HUES48 (cell line): ENCODE measurements at regions not wholly inside any gene's neighbourhood (a gene's known extent, or its start where the extent isn't known, plus 50 kb on each side); places are given as distances from the start of the nearest gene placed in this dataset.
"Not testable (repeated sequence)": the region's sequence is repeated elsewhere in the genome, so short reads cannot be mapped to it uniquely, and the experiment has no call there.

Experiments used
- H3K27ac ChIP-seq: one replicate; pipeline ENCODE4 v1.7.0; 2013; ENCODE audit warnings: low read depth, low read length, inconsistent platforms
- H3K27me3 ChIP-seq: 2 replicates; pipeline ENCODE4 v1.6.1; 2013; ENCODE audit warnings: mild to moderate bottlenecking, low read length; ENCODE audit not compliant: control insufficient read depth, insufficient read depth
- H3K36me3 ChIP-seq: 2 replicates; pipeline ENCODE4 v1.6.1; 2013; ENCODE audit warnings: low read length; ENCODE audit not compliant: control insufficient read depth, insufficient read depth
- H3K4me1 ChIP-seq: 2 replicates; pipeline ENCODE4 v1.6.1; 2013; ENCODE audit warnings: mild to moderate bottlenecking, low read length; ENCODE audit not compliant: control insufficient read depth, insufficient read depth
- H3K4me3 ChIP-seq: 2 replicates; pipeline ENCODE4 v1.5.1; 2013; ENCODE audit warnings: mild to moderate bottlenecking, low read depth, low read length
- H3K9ac ChIP-seq: 2 replicates; pipeline ENCODE4 v1.6.1; 2013; ENCODE audit warnings: mild to moderate bottlenecking, low read depth, low read length, moderate library complexity
- H3K9me3 ChIP-seq: 2 replicates; pipeline ENCODE4 v1.6.1; 2013; ENCODE audit warnings: low read length; ENCODE audit not compliant: control insufficient read depth, insufficient read depth

- no peak overlapping the region for H3K27ac ChIP-seq
- H3K4me3 ChIP-seq: no peak overlapping the region
- no peak overlapping the region for H3K9ac ChIP-seq
- peaks cover 3% of the 10 kb centered on the region; the same call in 1 of the 2 replicates for H3K4me1 ChIP-seq
- H3K36me3 ChIP-seq: no peaks in the 10 kb centered on the region
- no peaks in the 10 kb centered on the region for H3K27me3 ChIP-seq
- H3K9me3 ChIP-seq: no peaks in the 10 kb centered on the region
Measured at GRCh38 chr6:121548131-121548530, 112.7 kb downstream of the GJA1 start.

DNA sequence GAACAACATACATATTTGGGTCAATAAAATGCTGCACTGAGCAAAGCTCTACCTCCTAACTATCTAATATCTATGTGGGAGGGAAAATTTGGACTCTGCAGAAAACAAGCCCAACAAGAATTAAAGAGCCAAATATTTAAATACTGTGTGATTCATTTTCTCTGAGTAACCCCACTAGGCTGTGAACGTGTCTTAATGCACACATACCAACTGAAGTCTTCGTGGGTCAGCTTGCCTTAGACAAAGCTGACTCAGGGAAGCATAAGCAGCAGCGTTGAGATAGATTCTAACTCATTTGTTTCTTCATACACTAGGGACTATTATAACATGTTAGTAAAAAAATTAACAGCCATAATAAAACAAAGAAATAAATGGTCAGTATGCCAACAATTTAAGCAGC is 114.3 kb downstream of the GJA1 start:
- no peak overlapping the region for H3K4me3 ChIP-seq
- H3K4me1 ChIP-seq: peaks cover 3% of the 10 kb centered on the region; the same call in 1 of the 2 replicates
- H3K27me3 ChIP-seq: no peaks in the 10 kb centered on the region
- H3K27ac ChIP-seq: no peak overlapping the region
- no peaks in the 10 kb centered on the region for H3K36me3 ChIP-seq
- H3K9me3 ChIP-seq: no peaks in the 10 kb centered on the region
- H3K9ac ChIP-seq: no peak overlapping the region

DNA sequence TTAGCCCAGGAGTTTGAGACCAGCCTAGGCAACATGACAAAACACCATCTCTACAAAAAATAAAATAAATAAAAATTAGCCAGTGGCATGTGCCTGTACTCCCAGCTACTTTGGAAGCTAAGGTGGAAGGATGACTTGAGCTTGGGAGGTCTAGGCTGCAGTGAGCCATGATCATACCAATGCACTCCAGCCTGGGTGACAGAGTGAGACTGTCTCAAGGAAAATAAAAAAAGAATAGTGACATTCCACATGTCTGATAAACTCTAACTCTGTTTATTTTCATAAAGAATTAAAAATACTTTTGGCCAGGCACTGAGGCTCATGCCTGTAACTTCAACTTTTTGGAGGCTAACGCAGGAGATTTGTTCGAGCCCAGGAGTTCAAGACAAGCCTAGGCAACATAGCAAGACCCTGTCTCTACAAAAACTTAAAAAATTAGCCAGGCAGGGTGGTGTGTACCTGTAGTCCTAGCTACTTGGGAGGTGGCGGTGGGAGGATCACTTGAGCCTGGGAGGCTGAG is 115.1 kb downstream of the GJA1 start:
- Histone ChIP-seq H3K9me3 (no peaks in the 10 kb centered on the region), H3K9ac (no peak overlapping the region), H3K36me3 (no peaks in the 10 kb centered on the region), H3K4me3 (no peak overlapping the region), H3K27me3 (no peaks in the 10 kb centered on the region), H3K27ac (no peak overlapping the region), H3K4me1 (peaks cover 3% of the 10 kb centered on the region; the same call in 1 of the 2 replicates)

DNA sequence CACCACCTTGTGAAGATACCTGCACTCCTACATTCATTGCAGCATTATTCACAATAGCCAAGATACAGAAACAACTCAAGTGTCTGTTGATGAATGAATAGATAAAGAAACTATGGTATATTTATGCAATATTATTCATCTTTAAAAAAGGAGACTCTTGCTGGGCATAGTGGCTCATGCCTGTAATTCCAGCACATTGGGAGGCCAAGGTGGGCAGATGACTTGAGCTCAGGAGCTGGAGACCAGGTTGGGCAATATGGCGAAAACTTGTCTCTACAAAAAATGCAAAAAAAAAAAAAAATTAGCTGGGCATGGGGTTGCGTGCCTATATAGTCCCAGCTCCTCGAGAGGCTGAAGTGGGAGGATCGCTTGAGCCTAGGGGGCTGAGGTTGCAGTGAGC is 119.8 kb downstream of the GJA1 start:
- Histone ChIP-seq H3K36me3 (no peaks in the 10 kb centered on the region), H3K27me3 (no peaks in the 10 kb centered on the region), H3K9ac (no peak overlapping the region), H3K9me3 (no peaks in the 10 kb centered on the region), H3K4me3 (no peak overlapping the region), H3K27ac (no peak overlapping the region), H3K4me1 (no peaks in the 10 kb centered on the region)

DNA sequence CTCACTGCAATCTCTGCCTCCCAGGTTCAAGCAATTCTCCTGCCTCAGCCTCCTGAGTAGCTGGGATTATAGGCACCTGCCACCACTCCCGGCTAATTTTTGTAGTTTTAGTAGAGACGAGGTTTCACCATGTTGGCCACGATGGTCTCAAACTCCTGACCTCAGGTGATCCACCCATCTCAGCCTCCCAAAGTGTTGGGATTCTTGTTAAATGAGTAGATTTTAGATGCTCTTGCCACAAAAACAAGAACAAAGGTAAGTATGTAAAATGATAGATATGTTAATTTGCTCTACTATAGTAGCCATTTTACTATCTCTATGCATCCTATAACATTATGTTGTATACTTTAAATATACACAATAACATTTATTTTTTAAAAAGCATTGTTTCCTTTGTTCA is 120.7 kb downstream of the GJA1 start:
- H3K9me3 ChIP-seq, H3K27ac ChIP-seq, H3K4me3 ChIP-seq, H3K9ac ChIP-seq, H3K27me3 ChIP-seq, H3K36me3 ChIP-seq, H3K4me1 ChIP-seq: not testable (repeated sequence)

DNA sequence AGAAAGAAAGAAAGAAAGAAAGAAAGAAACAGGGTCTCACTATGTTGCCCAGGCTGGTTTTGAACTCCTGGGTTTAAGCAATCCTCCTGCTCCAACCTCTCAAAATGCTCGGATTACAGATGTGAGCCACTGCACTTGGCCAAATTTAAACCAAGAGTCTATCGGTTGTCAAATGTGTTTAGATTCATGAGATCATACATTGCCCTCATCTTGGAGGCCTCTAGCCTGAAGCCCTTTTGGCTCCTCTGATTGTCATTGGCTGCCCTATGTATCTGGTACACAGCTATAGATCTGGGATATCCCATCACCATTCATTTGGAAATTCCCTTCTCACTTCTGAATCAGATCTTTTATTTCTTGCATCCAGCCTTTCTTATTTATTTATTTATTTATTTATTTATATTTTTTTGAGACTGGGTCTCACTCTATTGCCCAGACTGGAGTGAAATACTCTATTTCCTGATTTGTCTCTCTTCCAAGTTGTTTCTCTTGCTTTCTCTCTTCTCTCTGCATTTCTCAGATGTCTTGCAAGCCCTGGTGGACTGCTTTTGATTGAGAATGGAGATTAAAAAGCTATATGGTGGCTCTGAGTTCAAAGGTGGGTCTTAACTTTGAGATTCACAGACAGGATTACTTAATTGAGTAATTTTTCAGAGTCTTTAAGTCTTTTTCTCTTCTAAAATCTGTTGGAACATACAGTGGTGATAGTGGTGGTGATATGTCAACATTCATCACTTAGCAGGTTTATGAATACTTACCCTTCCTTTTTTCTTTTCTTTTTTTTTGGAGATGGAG is 121.9 kb downstream of the GJA1 start:
- no peaks in the 10 kb centered on the region for H3K27me3 ChIP-seq
- no peak overlapping the region for H3K9ac ChIP-seq
- H3K27ac ChIP-seq: no peak overlapping the region
- no peaks in the 10 kb centered on the region for H3K36me3 ChIP-seq
- no peaks in the 10 kb centered on the region for H3K9me3 ChIP-seq
- no peak overlapping the region for H3K4me3 ChIP-seq
- no peaks in the 10 kb centered on the region for H3K4me1 ChIP-seq

GRCh38 chr6:121559611-121560269 is 124.3 kb downstream of the GJA1 start:
- H3K27ac ChIP-seq: no peak overlapping the region
- no peaks in the 10 kb centered on the region for H3K27me3 ChIP-seq
- no peaks in the 10 kb centered on the region for H3K4me1 ChIP-seq
- H3K36me3 ChIP-seq: no peaks in the 10 kb centered on the region
- peaks cover 9% of the 10 kb centered on the region for H3K9me3 ChIP-seq
- no peak overlapping the region for H3K4me3 ChIP-seq
- no peak overlapping the region for H3K9ac ChIP-seq

GRCh38 chr6:121560476-121560875 is 125.0 kb downstream of the GJA1 start:
- Histone ChIP-seq H3K36me3 (no peaks in the 10 kb centered on the region), H3K27me3 (no peaks in the 10 kb centered on the region), H3K27ac (no peak overlapping the region), H3K9me3 (peaks cover 16% of the 10 kb centered on the region), H3K4me1 (no peaks in the 10 kb centered on the region), H3K4me3 (no peak overlapping the region), H3K9ac (no peak overlapping the region)

GRCh38 chr6:121563286-121563685 is 127.8 kb downstream of the GJA1 start:
- H3K4me3 ChIP-seq: no peak overlapping the region
- no peaks in the 10 kb centered on the region for H3K4me1 ChIP-seq
- H3K27me3 ChIP-seq: no peaks in the 10 kb centered on the region
- no peak overlapping the region for H3K27ac ChIP-seq
- peaks cover 16% of the 10 kb centered on the region for H3K9me3 ChIP-seq
- no peaks in the 10 kb centered on the region for H3K36me3 ChIP-seq
- no peak overlapping the region for H3K9ac ChIP-seq

- not testable (repeated sequence) for H3K4me1 ChIP-seq, H3K9ac ChIP-seq
Measured at GRCh38 chr6:121564529-121564928, 129.1 kb downstream of the GJA1 start.

GRCh38 chr6:121571455-121571854 is 136.0 kb downstream of the GJA1 start:
- Histone ChIP-seq H3K9ac (no peak overlapping the region), H3K27me3 (no peaks in the 10 kb centered on the region), H3K9me3 (peaks cover 7% of the 10 kb centered on the region; the same call in 1 of the 2 replicates), H3K4me3 (no peak overlapping the region), H3K27ac (no peak overlapping the region), H3K4me1 (no peaks in the 10 kb centered on the region; the same call in 1 of the 2 replicates), H3K36me3 (no peaks in the 10 kb centered on the region)

More at GRCh38 chr6:121564529-121564928, 129.1 kb downstream of the GJA1 start:
- peaks cover 16% of the 10 kb centered on the region for H3K9me3 ChIP-seq
- H3K27ac ChIP-seq, H3K4me3 ChIP-seq, H3K36me3 ChIP-seq, H3K27me3 ChIP-seq: not testable (repeated sequence)
